Kidney (tissue), 13 donors: ENCODE measurements at regions not wholly inside any gene's neighbourhood (a gene's known extent, or its start where the extent isn't known, plus 50 kb on each side); places are given as distances from the start of the nearest gene placed in this dataset.

Experiments
- DNase-seq, 5 donors: peaks; one replicate each; pipeline ENCODE4 v3.0.0-alpha.2; 2013 to 2020
- FAIRE-seq: peaks from 2 replicates; lab custom pipeline; 2012; peaks lifted over from hg19 to GRCh38; lab: Jason Lieb, UNC
- H3K27ac ChIP-seq, 2 donors: one replicate each; pipeline ENCODE4 v1.7.0; 2013; ENCODE audit warnings: low read depth in 2 of 2, low read length in 2 of 2, inconsistent platforms in 1 of 2
- H3K27me3 ChIP-seq: one replicate; pipeline ENCODE4 v1.7.1; 2013; ENCODE audit warnings: low read length, inconsistent platforms; ENCODE audit not compliant: control insufficient read depth, insufficient read depth
- H3K36me3 ChIP-seq, 3 donors: one replicate each; pipeline versions ENCODE4 v1.7.0 to v1.7.1; 2013; ENCODE audit warnings: low read length in 3 of 3, control low read depth in 1 of 3, inconsistent platforms in 1 of 3; ENCODE audit not compliant: insufficient read depth in 3 of 3, control insufficient read depth in 2 of 3
- H3K4me1 ChIP-seq, 3 donors: one replicate each; pipeline versions ENCODE4 v1.7.0 to v1.7.1; 2013; ENCODE audit warnings: low read length in 3 of 3, inconsistent platforms in 1 of 3, low read depth in 1 of 3; ENCODE audit not compliant: control insufficient read depth in 2 of 3, insufficient read depth in 2 of 3
- H3K4me3 ChIP-seq, 3 donors: one replicate each; pipeline versions ENCODE4 v1.7.0 to v1.8.1; 2013; ENCODE audit warnings: low read length in 3 of 3, control low read depth in 1 of 3, inconsistent platforms in 1 of 3
- H3K9ac ChIP-seq, 3 donors: one replicate each; pipeline versions ENCODE4 v1.7.0 to v1.7.1; 2013; ENCODE audit warnings: low read length in 3 of 3, control low read depth in 1 of 3, inconsistent platforms in 1 of 3
- H3K9me3 ChIP-seq, 3 donors: one replicate each; pipeline versions ENCODE4 v1.7.0 to v1.7.1; 2013; ENCODE audit warnings: low read length in 3 of 3, control low read depth in 1 of 3, inconsistent platforms in 1 of 3; ENCODE audit not compliant: control insufficient read depth in 2 of 3, insufficient read depth in 1 of 3
- intact Hi-C: fragments of 100-400 bp; cut with DNase I; formaldehyde crosslinking; loops from one replicate; pipeline ENCODE4 v1.11.1; 2022
- TF ChIP-seq, protein P1 (sequence below): IDR thresholded peaks from 3 replicates; pipeline ENCODE4 v1.5.1; 2012; ENCODE audit warnings: mild to moderate bottlenecking, moderate library complexity, borderline replicate concordance; ENCODE audit not compliant: insufficient read depth; ENCODE audit errors: extremely low read depth
- donor health status: control.
- donor health status: control.
- donor health status: control.
- donor health status: control.
- donor health status: control.
- donor health status: DM: yes; HTN: yes; CAD: no.
- donor health status: Normal renal cell carcinoma (clear cell type).

DNA sequence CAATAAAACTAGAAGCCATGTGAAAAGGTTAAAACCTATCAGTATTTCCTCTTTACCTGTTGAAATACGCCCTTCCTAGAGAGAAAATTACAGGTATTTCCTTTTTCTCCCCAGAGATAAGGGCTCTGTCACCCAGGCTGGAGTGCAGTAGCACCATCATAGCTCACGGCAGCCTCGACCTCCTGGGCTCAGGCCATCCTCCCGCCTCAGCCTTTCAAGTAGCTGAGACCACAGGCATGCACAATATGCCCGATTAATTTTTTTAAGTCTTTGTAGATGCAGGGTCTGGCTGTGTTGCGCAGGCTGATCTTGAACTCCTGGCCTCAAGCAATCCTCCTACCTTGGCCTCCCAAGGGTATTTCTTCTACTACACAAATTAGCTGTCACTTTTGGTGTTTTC, 154.4 kb downstream of the HNRNPD start:
- Histone ChIP-seq H3K9ac (no peak overlapping the region), H3K27ac (no peak overlapping the region), H3K36me3 (no peaks in the 10 kb centered on the region), H3K4me3 (no peak overlapping the region), H3K27me3 (no peaks in the 10 kb centered on the region), H3K9me3 (peaks cover 0 to 6% (median 0%) of the 10 kb centered on the region in 3 donors), H3K4me1 (no peaks in the 10 kb centered on the region)
- no peak for FAIRE-seq
- intact Hi-C loops: no loop called here
- no peak for DNase-seq
- TF ChIP-seq, protein P1, sequence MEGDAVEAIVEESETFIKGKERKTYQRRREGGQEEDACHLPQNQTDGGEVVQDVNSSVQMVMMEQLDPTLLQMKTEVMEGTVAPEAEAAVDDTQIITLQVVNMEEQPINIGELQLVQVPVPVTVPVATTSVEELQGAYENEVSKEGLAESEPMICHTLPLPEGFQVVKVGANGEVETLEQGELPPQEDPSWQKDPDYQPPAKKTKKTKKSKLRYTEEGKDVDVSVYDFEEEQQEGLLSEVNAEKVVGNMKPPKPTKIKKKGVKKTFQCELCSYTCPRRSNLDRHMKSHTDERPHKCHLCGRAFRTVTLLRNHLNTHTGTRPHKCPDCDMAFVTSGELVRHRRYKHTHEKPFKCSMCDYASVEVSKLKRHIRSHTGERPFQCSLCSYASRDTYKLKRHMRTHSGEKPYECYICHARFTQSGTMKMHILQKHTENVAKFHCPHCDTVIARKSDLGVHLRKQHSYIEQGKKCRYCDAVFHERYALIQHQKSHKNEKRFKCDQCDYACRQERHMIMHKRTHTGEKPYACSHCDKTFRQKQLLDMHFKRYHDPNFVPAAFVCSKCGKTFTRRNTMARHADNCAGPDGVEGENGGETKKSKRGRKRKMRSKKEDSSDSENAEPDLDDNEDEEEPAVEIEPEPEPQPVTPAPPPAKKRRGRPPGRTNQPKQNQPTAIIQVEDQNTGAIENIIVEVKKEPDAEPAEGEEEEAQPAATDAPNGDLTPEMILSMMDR: no peak

DNA sequence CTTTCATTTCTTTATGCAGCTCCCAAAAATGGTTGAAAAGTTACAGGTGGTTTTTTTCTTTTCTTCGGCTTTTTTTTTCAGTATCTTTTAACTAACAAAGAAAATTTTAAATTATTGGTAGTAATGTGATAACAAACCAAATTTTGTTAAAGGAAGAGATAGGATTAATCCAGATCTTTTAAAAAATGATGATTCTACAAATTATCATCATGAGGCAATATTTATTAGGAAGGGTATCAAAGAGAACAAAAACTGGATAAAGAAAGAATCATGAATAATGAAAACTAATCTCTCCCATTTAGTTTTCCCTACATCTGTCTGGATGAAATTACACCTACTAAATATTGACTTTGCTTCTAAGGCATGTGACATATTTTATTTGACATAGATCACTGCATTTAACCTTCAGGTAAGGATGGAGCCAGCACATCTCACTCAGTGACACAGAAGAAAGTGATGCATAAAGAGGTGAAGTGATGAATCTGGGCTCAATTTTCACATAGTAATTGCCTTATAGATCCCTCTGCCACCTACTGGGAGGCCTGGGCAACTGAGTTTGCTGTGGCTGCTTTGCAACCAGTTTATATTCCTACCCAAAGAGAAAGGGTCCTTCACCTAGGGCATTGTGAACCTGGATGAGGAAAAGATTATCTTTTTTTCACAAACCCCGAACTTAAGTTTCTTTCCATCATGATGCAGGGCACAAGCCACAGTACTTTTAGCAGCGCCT, 155.6 kb downstream of the HNRNPD start:
- DNase-seq (no peak), FAIRE-seq (no peak)
- TF ChIP-seq, protein P1: no peak
- H3K4me3 ChIP-seq: no peak overlapping the region
- H3K36me3 ChIP-seq: no peaks in the 10 kb centered on the region
- intact Hi-C loops: no loop called here
- no peak overlapping the region for H3K9ac ChIP-seq
- H3K9me3 ChIP-seq: peaks cover 0 to 6% (median 0%) of the 10 kb centered on the region in 3 donors
- H3K27ac ChIP-seq: no peak overlapping the region
- H3K27me3 ChIP-seq: no peaks in the 10 kb centered on the region
- no peaks in the 10 kb centered on the region for H3K4me1 ChIP-seq

DNA sequence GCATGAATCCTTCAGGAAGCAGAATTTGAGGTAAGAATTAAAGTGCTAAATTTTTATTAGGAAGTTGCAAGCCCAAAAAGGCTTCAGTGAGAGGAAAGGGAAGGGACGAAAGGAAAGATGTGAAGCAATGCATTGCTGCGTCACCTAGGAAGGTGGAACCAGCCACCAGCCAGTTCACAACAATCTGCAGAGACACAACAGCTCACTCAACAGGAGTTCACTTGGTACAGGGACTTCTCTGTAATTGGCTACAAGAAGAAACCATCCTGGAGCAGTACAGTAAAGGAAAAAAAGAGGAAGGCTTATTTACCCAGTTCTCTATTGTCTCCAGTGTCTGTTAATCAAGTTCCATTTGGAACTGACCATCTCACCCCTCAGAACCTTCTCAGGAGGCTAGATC, 157.6 kb downstream of the HNRNPD start:
- intact Hi-C loops: no loop called here
- H3K9me3 ChIP-seq: peaks cover 0 to 6% (median 0%) of the 10 kb centered on the region in 3 donors
- H3K4me1 ChIP-seq: no peaks in the 10 kb centered on the region
- no peak overlapping the region for H3K27ac ChIP-seq
- TF ChIP-seq, protein P1: no peak
- DNase-seq (no peak), FAIRE-seq (no peak)
- H3K4me3 ChIP-seq: no peak overlapping the region
- no peaks in the 10 kb centered on the region for H3K27me3 ChIP-seq
- H3K36me3 ChIP-seq: no peaks in the 10 kb centered on the region
- no peak overlapping the region for H3K9ac ChIP-seq

DNA sequence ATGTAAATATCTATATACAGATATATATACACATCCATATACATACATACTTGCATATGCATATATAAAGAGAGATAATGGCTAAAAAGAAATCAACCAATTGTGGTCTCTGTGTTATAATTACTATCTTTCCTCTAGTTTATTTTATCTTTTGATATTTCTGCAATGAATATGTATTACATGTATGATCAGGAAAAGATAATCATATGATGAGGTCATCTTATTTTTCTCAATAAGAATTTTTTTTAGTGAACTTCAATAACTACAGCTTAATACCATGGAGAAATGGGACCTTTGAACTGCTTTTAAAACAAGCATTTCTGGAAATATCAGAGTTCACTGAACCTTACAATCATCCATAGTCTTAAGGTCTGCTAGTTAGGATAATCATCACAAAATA, 158.0 kb downstream of the HNRNPD start:
- Histone ChIP-seq H3K9ac (no peak overlapping the region), H3K9me3 (peaks cover 0 to 6% (median 0%) of the 10 kb centered on the region in 3 donors), H3K36me3 (no peaks in the 10 kb centered on the region), H3K4me1 (no peaks in the 10 kb centered on the region), H3K27ac (no peak overlapping the region), H3K27me3 (no peaks in the 10 kb centered on the region), H3K4me3 (no peak overlapping the region)
- TF ChIP-seq, protein P1: no peak
- intact Hi-C loops: no loop called here
- no peak for FAIRE-seq
- no peak for DNase-seq
